ENCODE measurements at regions not wholly inside any gene's neighbourhood (a gene's known extent, or its start where the extent isn't known, plus 50 kb on each side); places are given as distances from the start of the nearest gene placed in this dataset.
"Not testable (repeated sequence)": the region's sequence is repeated elsewhere in the genome, so short reads cannot be mapped to it uniquely, and the experiment has no call there.

DNA sequence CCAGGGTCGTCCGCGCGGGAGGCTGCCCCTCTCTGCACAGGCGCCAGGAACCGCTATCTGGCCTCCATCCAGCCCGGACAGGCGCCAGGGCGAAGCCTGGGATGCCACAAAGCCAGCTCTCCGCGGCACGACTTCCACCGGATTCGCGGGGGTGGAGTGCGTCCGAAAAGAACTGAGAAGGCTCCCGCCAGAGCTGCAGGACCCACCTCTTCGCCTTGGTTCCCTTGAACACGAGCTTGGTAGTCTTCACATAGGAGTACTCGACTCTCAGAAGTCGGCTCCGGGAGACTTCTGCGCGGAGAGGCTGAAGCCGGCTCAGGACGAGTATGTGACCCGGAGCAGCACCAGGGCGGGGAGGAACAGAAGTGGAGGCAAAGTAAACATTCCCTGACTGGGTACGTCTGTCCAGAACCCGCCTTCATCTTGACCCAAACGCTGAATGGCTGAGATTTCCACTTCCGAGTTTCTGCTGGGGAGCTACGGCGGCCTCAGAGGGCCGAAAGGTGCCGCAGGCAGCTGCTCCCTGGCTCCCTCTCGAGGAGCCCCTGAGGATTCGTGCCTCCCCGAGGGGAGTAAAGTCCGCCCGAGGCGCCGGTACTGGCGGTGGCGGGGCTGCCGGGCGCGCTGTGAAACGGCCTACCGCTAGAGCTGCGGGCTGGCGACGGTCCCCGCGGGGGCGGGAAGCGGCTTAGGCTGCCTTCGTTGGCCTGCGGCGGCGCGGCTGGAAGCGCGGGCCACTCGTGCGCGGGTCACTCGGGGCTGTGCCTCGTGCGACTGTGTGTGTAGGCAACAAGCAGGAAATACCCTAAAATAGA is 2654.9 kb upstream of the DEFB115 start:
- H3K9me3 Mint-ChIP-seq (ENCODE audit: unreplicated experiment); H3K27me3 ChIP-seq (ENCODE audit: insufficient read depth, low read length); H3K36me3 ChIP-seq (ENCODE audit: insufficient read depth, low read length); H3K27me3 Mint-ChIP-seq (ENCODE audit: low read depth, unreplicated experiment); H3K9me3 ChIP-seq (ENCODE audit: insufficient read depth, low read depth, low read length); H3K36me3 Mint-ChIP-seq (ENCODE audit: low read depth, unreplicated experiment); H4K20me1 ChIP-seq (ENCODE audit: insufficient read depth, low read length); FAIRE-seq; H3K4me1 ChIP-seq (ENCODE audit: insufficient read depth, low read length); H3K4me1 Mint-ChIP-seq (ENCODE audit: low read depth, unreplicated experiment): not testable (repeated sequence)
- Histone ChIP-seq H3K4me3 (ENCODE audit: insufficient read depth, low read depth, low read length) (peak overlapping the region; percentile 89), H3K9ac (ENCODE audit: low read length) (peak overlapping the region; percentile 89), H3K79me2 (ENCODE audit: insufficient read depth, low read length) (peaks cover 21% of the 10 kb centered on the region), H3K27ac (ENCODE audit: low read depth, low read length) (peak overlapping the region; percentile 86), H3K4me2 (ENCODE audit: low read length) (peak overlapping the region; percentile 83), H2AFZ (ENCODE audit: low read depth, low read length) (peak overlapping the region; percentile 87)
- H3K4me3 Mint-ChIP-seq (ENCODE audit: unreplicated experiment): peak overlapping the region; percentile 95
- H3K27ac Mint-ChIP-seq (ENCODE audit: unreplicated experiment): peak overlapping the region; percentile 72
- TF ChIP-seq, protein P1, sequence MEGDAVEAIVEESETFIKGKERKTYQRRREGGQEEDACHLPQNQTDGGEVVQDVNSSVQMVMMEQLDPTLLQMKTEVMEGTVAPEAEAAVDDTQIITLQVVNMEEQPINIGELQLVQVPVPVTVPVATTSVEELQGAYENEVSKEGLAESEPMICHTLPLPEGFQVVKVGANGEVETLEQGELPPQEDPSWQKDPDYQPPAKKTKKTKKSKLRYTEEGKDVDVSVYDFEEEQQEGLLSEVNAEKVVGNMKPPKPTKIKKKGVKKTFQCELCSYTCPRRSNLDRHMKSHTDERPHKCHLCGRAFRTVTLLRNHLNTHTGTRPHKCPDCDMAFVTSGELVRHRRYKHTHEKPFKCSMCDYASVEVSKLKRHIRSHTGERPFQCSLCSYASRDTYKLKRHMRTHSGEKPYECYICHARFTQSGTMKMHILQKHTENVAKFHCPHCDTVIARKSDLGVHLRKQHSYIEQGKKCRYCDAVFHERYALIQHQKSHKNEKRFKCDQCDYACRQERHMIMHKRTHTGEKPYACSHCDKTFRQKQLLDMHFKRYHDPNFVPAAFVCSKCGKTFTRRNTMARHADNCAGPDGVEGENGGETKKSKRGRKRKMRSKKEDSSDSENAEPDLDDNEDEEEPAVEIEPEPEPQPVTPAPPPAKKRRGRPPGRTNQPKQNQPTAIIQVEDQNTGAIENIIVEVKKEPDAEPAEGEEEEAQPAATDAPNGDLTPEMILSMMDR (IDR thresholded peaks at IDR 0.05; ENCODE audit: insufficient read depth, low read depth, low read length): peak; percentile 42
- peak; percentile 82 for DNase-seq (ENCODE audit: low read depth)

DNA sequence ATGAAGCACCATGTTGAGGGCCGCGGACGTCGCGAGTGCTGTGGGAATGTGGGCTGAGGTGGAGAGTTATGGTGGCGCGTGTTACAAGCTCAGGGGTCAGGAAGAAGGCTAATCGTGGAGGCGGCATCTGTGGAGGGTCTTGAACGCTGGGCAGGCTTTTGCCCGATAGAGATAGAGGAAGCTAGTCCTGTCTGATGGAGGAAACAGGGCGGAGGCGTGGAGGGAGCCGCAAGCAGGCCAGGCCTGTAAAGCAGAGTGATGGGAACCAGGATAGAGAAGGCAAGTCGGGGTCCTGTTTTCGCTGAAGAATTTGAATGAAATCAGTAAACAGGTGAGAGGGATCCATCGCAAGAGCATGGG is 2654.3 kb upstream of the DEFB115 start:
- Histone ChIP-seq H3K79me2 (ENCODE audit: insufficient read depth, low read length) (peaks cover 17% of the 10 kb centered on the region), H3K27ac (ENCODE audit: low read depth, low read length) (peak overlapping the region; percentile 19), H2AFZ (ENCODE audit: low read depth, low read length) (peak overlapping the region; percentile 87), H3K4me2 (ENCODE audit: low read length) (peak overlapping the region; percentile 83), H3K9ac (ENCODE audit: low read length) (peak overlapping the region; percentile 89), H3K4me3 (ENCODE audit: insufficient read depth, low read depth, low read length) (peak overlapping the region; percentile 89)
- Mint-ChIP-seq H3K27ac (ENCODE audit: unreplicated experiment) (peak overlapping the region; percentile 50), H3K4me3 (ENCODE audit: unreplicated experiment) (peak overlapping the region; percentile 95)
- not testable (repeated sequence) for H4K20me1 ChIP-seq (ENCODE audit: insufficient read depth, low read length); FAIRE-seq; H3K4me1 ChIP-seq (ENCODE audit: insufficient read depth, low read length); H3K4me1 Mint-ChIP-seq (ENCODE audit: low read depth, unreplicated experiment); H3K9me3 ChIP-seq (ENCODE audit: insufficient read depth, low read depth, low read length); DNase-seq (ENCODE audit: low read depth); H3K36me3 Mint-ChIP-seq (ENCODE audit: low read depth, unreplicated experiment); H3K36me3 ChIP-seq (ENCODE audit: insufficient read depth, low read length); H3K27me3 Mint-ChIP-seq (ENCODE audit: low read depth, unreplicated experiment); H3K9me3 Mint-ChIP-seq (ENCODE audit: unreplicated experiment); H3K27me3 ChIP-seq (ENCODE audit: insufficient read depth, low read length)

DNA sequence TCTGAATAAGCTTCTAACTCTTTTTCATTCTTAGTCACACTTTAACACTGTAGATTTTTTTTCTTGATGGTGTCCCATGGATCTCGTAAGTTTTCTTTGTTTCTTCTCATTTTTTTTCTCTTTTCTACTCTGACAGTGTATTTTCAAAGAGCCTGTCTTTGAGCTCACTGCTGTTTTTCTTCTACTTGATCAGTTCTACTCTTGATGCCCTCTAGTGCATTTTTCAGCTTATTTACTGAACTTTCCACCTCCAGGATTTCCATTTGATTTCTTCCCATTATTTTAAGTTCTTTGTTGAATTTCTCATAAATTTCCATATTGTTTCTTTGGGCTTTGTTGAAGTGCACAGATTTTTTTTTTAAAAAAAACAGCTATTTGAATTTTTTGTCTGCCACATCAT is 2641.1 kb upstream of the DEFB115 start:
- no peaks in the 10 kb centered on the region for H3K36me3 Mint-ChIP-seq (ENCODE audit: low read depth, unreplicated experiment)
- TF ChIP-seq EZH2 (IDR thresholded peaks at IDR 0.05; ENCODE audit: insufficient read depth, low read length): no peak
- TF ChIP-seq, protein P1 (IDR thresholded peaks at IDR 0.05; ENCODE audit: insufficient read depth, low read depth, low read length): no peak
- H3K4me1 ChIP-seq (ENCODE audit: insufficient read depth, low read length): no peaks in the 10 kb centered on the region
- H3K9me3 Mint-ChIP-seq (ENCODE audit: unreplicated experiment): peaks cover 10% of the 10 kb centered on the region
- no peaks in the 10 kb centered on the region for H3K4me1 Mint-ChIP-seq (ENCODE audit: low read depth, unreplicated experiment)
- H2AFZ ChIP-seq (ENCODE audit: low read depth, low read length): no peak overlapping the region
- no peaks in the 10 kb centered on the region for H3K36me3 ChIP-seq (ENCODE audit: insufficient read depth, low read length)
- H3K79me2 ChIP-seq (ENCODE audit: insufficient read depth, low read length): no peaks in the 10 kb centered on the region
- no peaks in the 10 kb centered on the region for H3K27me3 Mint-ChIP-seq (ENCODE audit: low read depth, unreplicated experiment)
- H3K9me3 ChIP-seq (ENCODE audit: insufficient read depth, low read depth, low read length): peaks cover 5% of the 10 kb centered on the region
- FAIRE-seq (no peak), DNase-seq (ENCODE audit: low read depth) (no peak)
- H4K20me1 ChIP-seq (ENCODE audit: insufficient read depth, low read length): no peaks in the 10 kb centered on the region
- H3K27ac Mint-ChIP-seq (ENCODE audit: unreplicated experiment): no peak overlapping the region
- no peak overlapping the region for H3K4me3 Mint-ChIP-seq (ENCODE audit: unreplicated experiment)
- no peak overlapping the region for H3K4me3 ChIP-seq (ENCODE audit: insufficient read depth, low read depth, low read length)
- H3K27me3 ChIP-seq (ENCODE audit: insufficient read depth, low read length): no peaks in the 10 kb centered on the region
- H3K4me2 ChIP-seq (ENCODE audit: low read length): no peak overlapping the region
- H3K9ac ChIP-seq (ENCODE audit: low read length): no peak overlapping the region
- H3K27ac ChIP-seq (ENCODE audit: low read depth, low read length): no peak overlapping the region

DNA sequence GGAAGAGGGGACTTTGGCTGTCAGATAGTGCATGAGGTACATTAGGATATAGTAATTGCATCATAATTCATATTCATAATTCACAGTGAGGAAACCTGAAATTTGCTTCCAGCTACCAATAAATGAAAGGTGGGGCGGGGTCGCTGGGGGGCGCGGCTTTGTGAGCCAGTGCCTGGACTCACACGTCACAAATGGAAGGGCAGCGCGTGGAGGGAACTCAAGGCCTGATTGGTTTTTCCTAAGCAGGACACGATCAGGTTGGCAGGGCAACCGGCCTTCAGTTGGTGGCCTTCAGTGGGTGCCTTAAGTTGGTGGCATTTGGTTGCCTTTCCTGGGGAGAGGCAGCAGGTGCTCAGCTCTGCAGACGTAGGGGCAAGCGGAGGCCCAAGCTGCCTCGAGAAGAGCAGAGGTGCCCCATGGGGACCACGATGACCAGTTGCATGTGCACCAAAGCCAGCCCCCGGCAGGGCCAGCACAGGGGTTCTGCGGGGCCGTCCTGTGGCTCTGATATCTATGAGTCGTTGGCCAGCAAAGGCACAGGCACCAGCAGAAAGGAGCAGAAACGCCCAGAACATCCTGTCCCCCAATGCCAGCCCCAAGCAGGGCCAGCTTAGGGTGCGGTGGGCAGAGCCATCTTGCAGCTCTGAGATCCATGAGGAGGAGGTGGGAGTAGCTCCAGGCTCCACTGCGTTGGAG is 2637.4 kb upstream of the DEFB115 start:
- H3K9ac ChIP-seq (ENCODE audit: low read length); H3K4me1 ChIP-seq (ENCODE audit: insufficient read depth, low read length); H3K4me2 ChIP-seq (ENCODE audit: low read length); FAIRE-seq; H3K4me1 Mint-ChIP-seq (ENCODE audit: low read depth, unreplicated experiment); H3K27me3 Mint-ChIP-seq (ENCODE audit: low read depth, unreplicated experiment); H2AFZ ChIP-seq (ENCODE audit: low read depth, low read length); H3K36me3 Mint-ChIP-seq (ENCODE audit: low read depth, unreplicated experiment); H3K79me2 ChIP-seq (ENCODE audit: insufficient read depth, low read length); H3K27ac ChIP-seq (ENCODE audit: low read depth, low read length); DNase-seq (ENCODE audit: low read depth); H3K4me3 ChIP-seq (ENCODE audit: insufficient read depth, low read depth, low read length); H3K9me3 ChIP-seq (ENCODE audit: insufficient read depth, low read depth, low read length); H3K27ac Mint-ChIP-seq (ENCODE audit: unreplicated experiment); H3K36me3 ChIP-seq (ENCODE audit: insufficient read depth, low read length); H4K20me1 ChIP-seq (ENCODE audit: insufficient read depth, low read length); H3K27me3 ChIP-seq (ENCODE audit: insufficient read depth, low read length); H3K4me3 Mint-ChIP-seq (ENCODE audit: unreplicated experiment): not testable (repeated sequence)
- H3K9me3 Mint-ChIP-seq (ENCODE audit: unreplicated experiment): peaks cover 17% of the 10 kb centered on the region

Measured in astrocyte (in vitro differentiated cells and primary cell).